ENCODE measurements at regions not wholly inside any gene's neighbourhood (a gene's known extent, or its start where the extent isn't known, plus 50 kb on each side); places are given as distances from the start of the nearest gene placed in this dataset.

- Mint-ChIP-seq H3K27ac (ENCODE audit: low read depth, unreplicated experiment) (no peak overlapping the region), H3K9me3 (ENCODE audit: unreplicated experiment) (peaks cover 11% of the 10 kb centered on the region), H3K4me1 (ENCODE audit: insufficient read depth, unreplicated experiment) (peaks cover 5% of the 10 kb centered on the region), H3K36me3 (ENCODE audit: insufficient read depth, unreplicated experiment) (no peaks in the 10 kb centered on the region), H3K4me3 (ENCODE audit: unreplicated experiment) (no peak overlapping the region), H3K27me3 (ENCODE audit: insufficient read depth, unreplicated experiment) (peaks cover 54% of the 10 kb centered on the region)
- intact Hi-C loops (cut with micrococcal nuclease): no loop called here
- POLR2A ChIA-PET: no interaction called here
- CTCF ChIA-PET: no interaction called here
- TF ChIP-seq CTCF (IDR thresholded peaks at IDR 0.05; ENCODE audit: unreplicated experiment): no peak
- DNase-seq (ENCODE audit: unreplicated experiment): no peak
- BruUV-seq (replicated peaks): no TSS peak
Measured at GRCh38 chr7:156032973-156033372, 220.7 kb upstream of the SHH start.

- ChIA-PET CTCF (no interaction called here), POLR2A (no interaction called here)
- BruUV-seq (replicated peaks): no TSS peak
- Mint-ChIP-seq H3K9me3 (ENCODE audit: unreplicated experiment) (peaks cover 11% of the 10 kb centered on the region), H3K27me3 (ENCODE audit: insufficient read depth, unreplicated experiment) (peaks cover 44% of the 10 kb centered on the region), H3K36me3 (ENCODE audit: insufficient read depth, unreplicated experiment) (no peaks in the 10 kb centered on the region), H3K4me1 (ENCODE audit: insufficient read depth, unreplicated experiment) (peaks cover 5% of the 10 kb centered on the region), H3K27ac (ENCODE audit: low read depth, unreplicated experiment) (peak overlapping the region; percentile 10), H3K4me3 (ENCODE audit: unreplicated experiment) (no peak overlapping the region)
- no peak for DNase-seq (ENCODE audit: unreplicated experiment)
- intact Hi-C loops (cut with micrococcal nuclease): no loop called here
- no peak for TF ChIP-seq CTCF (IDR thresholded peaks at IDR 0.05; ENCODE audit: unreplicated experiment)
Measured at GRCh38 chr7:156031679-156032478, 219.6 kb upstream of the SHH start.

GRCh38 chr7:156029460-156030007, 217.3 kb upstream of the SHH start:
- H3K9me3 Mint-ChIP-seq (ENCODE audit: unreplicated experiment): peaks cover 11% of the 10 kb centered on the region
- intact Hi-C loops (cut with micrococcal nuclease): no loop called here
- no peaks in the 10 kb centered on the region for H3K36me3 Mint-ChIP-seq (ENCODE audit: insufficient read depth, unreplicated experiment)
- H3K27me3 Mint-ChIP-seq (ENCODE audit: insufficient read depth, unreplicated experiment): peaks cover 20% of the 10 kb centered on the region
- ChIA-PET CTCF (no interaction called here), POLR2A (no interaction called here)
- H3K27ac Mint-ChIP-seq (ENCODE audit: low read depth, unreplicated experiment): no peak overlapping the region
- no peak for TF ChIP-seq CTCF (IDR thresholded peaks at IDR 0.05; ENCODE audit: unreplicated experiment)
- H3K4me3 Mint-ChIP-seq (ENCODE audit: unreplicated experiment): no peak overlapping the region
- no peak for DNase-seq (ENCODE audit: unreplicated experiment)
- peaks cover 3% of the 10 kb centered on the region for H3K4me1 Mint-ChIP-seq (ENCODE audit: insufficient read depth, unreplicated experiment)
- no TSS peak for BruUV-seq (replicated peaks)

- H3K27ac Mint-ChIP-seq (ENCODE audit: low read depth, unreplicated experiment): no peak overlapping the region
- no peaks in the 10 kb centered on the region for H3K4me1 Mint-ChIP-seq (ENCODE audit: insufficient read depth, unreplicated experiment)
- intact Hi-C loops (cut with micrococcal nuclease): no loop called here
- DNase-seq (ENCODE audit: unreplicated experiment): no peak
- POLR2A ChIA-PET: interaction anchor here (0.6 kb wide), 1 partner anchor 35 kb away, joined by 3 read pairs; no protein-coding TSS in a partner anchor
- no peak for TF ChIP-seq CTCF (IDR thresholded peaks at IDR 0.05; ENCODE audit: unreplicated experiment)
- H3K27me3 Mint-ChIP-seq (ENCODE audit: insufficient read depth, unreplicated experiment): peaks cover 15% of the 10 kb centered on the region
- CTCF ChIA-PET: no interaction called here
- no TSS peak for BruUV-seq (replicated peaks)
- peaks cover 11% of the 10 kb centered on the region for H3K9me3 Mint-ChIP-seq (ENCODE audit: unreplicated experiment)
- no peak overlapping the region for H3K4me3 Mint-ChIP-seq (ENCODE audit: unreplicated experiment)
- H3K36me3 Mint-ChIP-seq (ENCODE audit: insufficient read depth, unreplicated experiment): no peaks in the 10 kb centered on the region
Measured at GRCh38 chr7:156028521-156028920, 216.3 kb upstream of the SHH start.

Measured in MCF 10A (cell line).